Ectodermal cell (in vitro differentiated cells): ENCODE measurements at regions not wholly inside any gene's neighbourhood (a gene's known extent, or its start where the extent isn't known, plus 50 kb on each side); places are given as distances from the start of the nearest gene placed in this dataset.

Source experiments
- H3K27ac ChIP-seq: 2 replicates; pipeline ENCODE4 v1.7.0; 2013; ENCODE audit warnings: mild to moderate bottlenecking, low read depth, low read length; ENCODE audit not compliant: insufficient read depth, poor library complexity, severe bottlenecking
- H3K27me3 ChIP-seq: 2 replicates; pipeline ENCODE4 v1.7.0; 2013; ENCODE audit warnings: mild to moderate bottlenecking, low read length; ENCODE audit not compliant: insufficient read depth, control insufficient read depth, poor library complexity, severe bottlenecking
- H3K36me3 ChIP-seq: one replicate; pipeline ENCODE4 v1.7.0; 2013; ENCODE audit warnings: low read length; ENCODE audit not compliant: control insufficient read depth, insufficient read depth
- H3K4me1 ChIP-seq: one replicate; pipeline ENCODE4 v1.7.0; 2013; ENCODE audit warnings: low read length; ENCODE audit not compliant: control insufficient read depth, insufficient read depth
- H3K4me3 ChIP-seq: 2 replicates; pipeline ENCODE4 v1.7.0; 2013; ENCODE audit warnings: low read depth, low read length, control low read depth; ENCODE audit not compliant: insufficient read depth
- H3K9me3 ChIP-seq: 2 replicates; pipeline ENCODE4 v1.7.0; 2013; ENCODE audit warnings: mild to moderate bottlenecking, low read length, moderate library complexity; ENCODE audit not compliant: control insufficient read depth
- WGBS, 2 experiments: methylation state at CpG; one replicate each; pipeline ENCODE4 v1.1.7; 2013; ENCODE audit warnings: missing lambda C conversion rate in 2 of 2; 5-methylcytosine and 5-hydroxymethylcytosine counted together

GRCh38 chr2:236899146-236899545 is 186.5 kb upstream of the COPS8 start:
- H3K27me3 ChIP-seq, result no peaks in the 10 kb centered on the region
- H3K9me3 ChIP-seq, result no peaks in the 10 kb centered on the region
- H3K4me1 ChIP-seq, result peaks cover 5% of the 10 kb centered on the region
- no peaks in the 10 kb centered on the region for H3K36me3 ChIP-seq
- WGBS, 2 experiments, result 94 to 95% methylated on average over 6 of the region's 6 CpGs
- no peak overlapping the region for H3K4me3 ChIP-seq
- no peak overlapping the region for H3K27ac ChIP-seq

GRCh38 chr2:236899950-236900640 is 185.6 kb upstream of the COPS8 start:
- peaks cover 5% of the 10 kb centered on the region for H3K4me1 ChIP-seq
- no peaks in the 10 kb centered on the region for H3K36me3 ChIP-seq
- 82% methylated on average over 6 of the region's 6 CpGs for WGBS, 2 experiments
- H3K9me3 ChIP-seq, result no peaks in the 10 kb centered on the region
- H3K27ac ChIP-seq, result no peak overlapping the region
- no peak overlapping the region for H3K4me3 ChIP-seq
- H3K27me3 ChIP-seq, result no peaks in the 10 kb centered on the region

GRCh38 chr2:236901956-236902355 is 183.7 kb upstream of the COPS8 start:
- Histone ChIP-seq H3K4me3 (no peak overlapping the region), H3K4me1 (peaks cover 5% of the 10 kb centered on the region), H3K27me3 (no peaks in the 10 kb centered on the region), H3K27ac (no peak overlapping the region), H3K36me3 (no peaks in the 10 kb centered on the region), H3K9me3 (no peaks in the 10 kb centered on the region)
- WGBS, 2 experiments, result 87 to 95% methylated on average over 4 of the region's 4 CpGs

GRCh38 chr2:236903978-236904377 is 181.7 kb upstream of the COPS8 start:
- H3K9me3 ChIP-seq, result no peaks in the 10 kb centered on the region
- H3K4me3 ChIP-seq, result no peak overlapping the region
- H3K27ac ChIP-seq, result no peak overlapping the region
- H3K27me3 ChIP-seq, result no peaks in the 10 kb centered on the region
- 93% methylated on average over 11 of the region's 11 CpGs for WGBS, 2 experiments
- no peaks in the 10 kb centered on the region for H3K36me3 ChIP-seq
- peaks cover 5% of the 10 kb centered on the region for H3K4me1 ChIP-seq

GRCh38 chr2:236904389-236905263 is 181.1 kb upstream of the COPS8 start:
- Histone ChIP-seq H3K4me3 (no peak overlapping the region), H3K4me1 (peaks cover 5% of the 10 kb centered on the region), H3K27ac (no peak overlapping the region), H3K9me3 (no peaks in the 10 kb centered on the region), H3K27me3 (no peaks in the 10 kb centered on the region), H3K36me3 (no peaks in the 10 kb centered on the region)
- WGBS, 2 experiments, result 94 to 96% methylated on average over 13 of the region's 13 CpGs

- H3K9me3 ChIP-seq, result no peaks in the 10 kb centered on the region
- H3K27ac ChIP-seq, result no peak overlapping the region
- 92 to 94% methylated on average over 8 of the region's 8 CpGs for WGBS, 2 experiments
- no peaks in the 10 kb centered on the region for H3K36me3 ChIP-seq
- H3K27me3 ChIP-seq, result no peaks in the 10 kb centered on the region
- no peaks in the 10 kb centered on the region for H3K4me1 ChIP-seq
- H3K4me3 ChIP-seq, result no peak overlapping the region
These were observed 179.7 kb upstream of the COPS8 start for GRCh38 chr2:236905976-236906375.

- Histone ChIP-seq H3K9me3 (no peaks in the 10 kb centered on the region), H3K36me3 (no peaks in the 10 kb centered on the region), H3K4me3 (no peak overlapping the region), H3K27ac (no peak overlapping the region), H3K27me3 (no peaks in the 10 kb centered on the region), H3K4me1 (no peaks in the 10 kb centered on the region)
- WGBS, 2 experiments, result 88 to 89% methylated on average over 16 of the region's 16 CpGs
These were observed 177.1 kb upstream of the COPS8 start for GRCh38 chr2:236908439-236909192.

GRCh38 chr2:236909193-236909504 is 176.5 kb upstream of the COPS8 start:
- WGBS, 2 experiments, result 91 to 94% methylated on average over 7 of the region's 7 CpGs
- Histone ChIP-seq H3K36me3 (no peaks in the 10 kb centered on the region), H3K4me1 (no peaks in the 10 kb centered on the region), H3K4me3 (no peak overlapping the region), H3K27ac (no peak overlapping the region), H3K27me3 (no peaks in the 10 kb centered on the region), H3K9me3 (no peaks in the 10 kb centered on the region)

- Histone ChIP-seq H3K36me3 (no peaks in the 10 kb centered on the region), H3K9me3 (no peaks in the 10 kb centered on the region), H3K27ac (no peak overlapping the region), H3K27me3 (no peaks in the 10 kb centered on the region), H3K4me3 (no peak overlapping the region), H3K4me1 (no peaks in the 10 kb centered on the region)
- 90 to 96% methylated on average over 7 of the region's 7 CpGs for WGBS, 2 experiments
These were observed 175.9 kb upstream of the COPS8 start for GRCh38 chr2:236909802-236910201.
